Activated T-helper 17 cell treated with anti-CD3 and anti-CD28 coated beads, Interleukin-2, amount 50 U/mL, for 72 hours (primary cell): ENCODE measurements at regions not wholly inside any gene's neighbourhood (a gene's known extent, or its start where the extent isn't known, plus 50 kb on each side); places are given as distances from the start of the nearest gene placed in this dataset.

Experiments used
- ATAC-seq: fragments of 150-1000 bp; cut with Tn5 transposase; replicated peaks from 2 replicates; pipeline ENCODE4 v1.10.0; 2021; ENCODE audit warnings: mild to moderate bottlenecking, moderate library complexity
- H3K27ac Mint-ChIP-seq: one replicate; pipeline ENCODE4 v1.8.0; 2022; ENCODE audit warnings: mixed read lengths
- H3K27me3 Mint-ChIP-seq: one replicate; pipeline ENCODE4 v1.8.0; 2022; ENCODE audit warnings: mixed read lengths
- H3K36me3 Mint-ChIP-seq: one replicate; pipeline ENCODE4 v1.8.0; 2022; ENCODE audit warnings: low read depth, mild to moderate bottlenecking, mixed read lengths
- H3K4me1 Mint-ChIP-seq: one replicate; pipeline ENCODE4 v1.8.0; 2022; ENCODE audit warnings: mixed read lengths
- H3K4me3 Mint-ChIP-seq: one replicate; pipeline ENCODE4 v1.8.0; 2022; ENCODE audit warnings: mild to moderate bottlenecking, mixed read lengths
- H3K9me3 Mint-ChIP-seq: one replicate; pipeline ENCODE4 v1.8.0; 2022; ENCODE audit warnings: mixed read lengths

GRCh38 chr22:48783821-48784266, 1043.8 kb downstream of the BRD1 start:
- Mint-ChIP-seq H3K27ac (no peak overlapping the region), H3K9me3 (no peaks in the 10 kb centered on the region), H3K36me3 (no peaks in the 10 kb centered on the region), H3K4me3 (no peak overlapping the region), H3K4me1 (no peaks in the 10 kb centered on the region), H3K27me3 (no peaks in the 10 kb centered on the region)
- ATAC-seq = no peak

- Mint-ChIP-seq H3K36me3 (no peaks in the 10 kb centered on the region), H3K27ac (no peak overlapping the region), H3K4me1 (no peaks in the 10 kb centered on the region), H3K9me3 (peaks cover 2% of the 10 kb centered on the region), H3K4me3 (no peak overlapping the region), H3K27me3 (peaks cover 4% of the 10 kb centered on the region)
- ATAC-seq = no peak
Measured at GRCh38 chr22:48782811-48783511, 1044.7 kb downstream of the BRD1 start.

- H3K27me3 Mint-ChIP-seq = peaks cover 5% of the 10 kb centered on the region
- no peak for ATAC-seq
- H3K36me3 Mint-ChIP-seq = no peaks in the 10 kb centered on the region
- no peak overlapping the region for H3K27ac Mint-ChIP-seq
- no peaks in the 10 kb centered on the region for H3K4me1 Mint-ChIP-seq
- H3K4me3 Mint-ChIP-seq = no peak overlapping the region
- H3K9me3 Mint-ChIP-seq = peaks cover 3% of the 10 kb centered on the region
Measured at GRCh38 chr22:48782326-48782725, 1045.3 kb downstream of the BRD1 start.

DNA sequence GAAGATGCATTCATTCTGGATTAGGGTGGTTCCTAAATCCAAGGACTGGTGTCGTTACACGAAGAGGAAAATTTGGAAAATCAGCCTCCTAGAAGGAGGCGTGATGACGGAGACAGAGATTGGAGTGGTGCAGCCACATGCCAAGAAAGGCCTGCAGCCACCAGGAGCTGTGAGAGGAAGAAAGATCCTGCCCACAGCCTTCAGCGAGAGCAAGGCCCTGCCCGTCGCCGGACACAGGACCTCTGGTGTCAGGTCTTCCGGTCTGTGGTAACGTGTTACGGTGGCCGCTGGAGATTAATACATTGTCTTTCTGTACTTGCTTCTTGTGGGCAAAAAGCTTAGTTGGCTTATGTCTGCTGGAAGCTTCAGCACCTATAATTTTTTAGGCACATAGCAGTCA, 1045.8 kb downstream of the BRD1 start:
- Mint-ChIP-seq H3K27me3 (peaks cover 8% of the 10 kb centered on the region), H3K9me3 (peaks cover 3% of the 10 kb centered on the region), H3K27ac (no peak overlapping the region), H3K4me3 (no peak overlapping the region), H3K4me1 (no peaks in the 10 kb centered on the region), H3K36me3 (no peaks in the 10 kb centered on the region)
- ATAC-seq = no peak

GRCh38 chr22:48781391-48781790, 1046.3 kb downstream of the BRD1 start:
- H3K27ac Mint-ChIP-seq = no peak overlapping the region
- no peak overlapping the region for H3K4me3 Mint-ChIP-seq
- H3K9me3 Mint-ChIP-seq = peaks cover 5% of the 10 kb centered on the region
- no peak for ATAC-seq
- no peaks in the 10 kb centered on the region for H3K36me3 Mint-ChIP-seq
- peaks cover 8% of the 10 kb centered on the region for H3K27me3 Mint-ChIP-seq
- H3K4me1 Mint-ChIP-seq = no peaks in the 10 kb centered on the region

DNA sequence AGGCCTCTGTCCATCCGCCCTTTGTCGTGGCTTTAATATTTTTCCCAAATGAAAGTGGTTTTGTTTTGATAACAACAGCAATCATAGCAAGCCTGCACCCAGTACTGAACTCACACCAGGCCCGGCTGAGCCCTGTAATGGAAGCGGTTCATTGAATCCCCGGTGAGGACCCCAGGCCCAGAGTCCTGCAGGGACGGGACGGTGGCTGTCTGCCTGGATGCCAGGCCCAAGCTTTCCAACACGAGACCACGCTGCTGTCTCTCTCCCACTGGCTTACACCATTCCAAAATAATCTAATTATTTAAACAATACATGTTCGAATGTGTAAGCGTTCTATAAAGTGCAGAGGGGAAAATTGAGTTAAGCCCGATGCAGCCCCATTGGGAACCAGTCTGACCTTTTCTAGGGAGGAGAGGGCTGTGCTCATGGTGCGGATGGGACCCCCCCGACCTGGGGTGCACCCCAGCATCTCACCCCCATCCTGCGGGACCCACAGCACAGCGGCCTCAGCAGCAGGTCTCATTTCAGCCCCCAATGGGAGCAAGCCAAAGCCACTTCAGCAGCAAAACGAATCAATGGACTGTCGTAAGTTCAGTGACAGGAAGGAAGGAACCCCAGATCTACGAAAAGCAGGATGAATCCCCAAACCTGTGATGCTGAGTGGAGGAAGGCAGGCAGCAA, 1046.9 kb downstream of the BRD1 start:
- Mint-ChIP-seq H3K4me1 (no peaks in the 10 kb centered on the region), H3K27ac (no peak overlapping the region), H3K9me3 (peaks cover 9% of the 10 kb centered on the region), H3K27me3 (peaks cover 11% of the 10 kb centered on the region), H3K36me3 (no peaks in the 10 kb centered on the region), H3K4me3 (no peak overlapping the region)
- ATAC-seq = no peak

DNA sequence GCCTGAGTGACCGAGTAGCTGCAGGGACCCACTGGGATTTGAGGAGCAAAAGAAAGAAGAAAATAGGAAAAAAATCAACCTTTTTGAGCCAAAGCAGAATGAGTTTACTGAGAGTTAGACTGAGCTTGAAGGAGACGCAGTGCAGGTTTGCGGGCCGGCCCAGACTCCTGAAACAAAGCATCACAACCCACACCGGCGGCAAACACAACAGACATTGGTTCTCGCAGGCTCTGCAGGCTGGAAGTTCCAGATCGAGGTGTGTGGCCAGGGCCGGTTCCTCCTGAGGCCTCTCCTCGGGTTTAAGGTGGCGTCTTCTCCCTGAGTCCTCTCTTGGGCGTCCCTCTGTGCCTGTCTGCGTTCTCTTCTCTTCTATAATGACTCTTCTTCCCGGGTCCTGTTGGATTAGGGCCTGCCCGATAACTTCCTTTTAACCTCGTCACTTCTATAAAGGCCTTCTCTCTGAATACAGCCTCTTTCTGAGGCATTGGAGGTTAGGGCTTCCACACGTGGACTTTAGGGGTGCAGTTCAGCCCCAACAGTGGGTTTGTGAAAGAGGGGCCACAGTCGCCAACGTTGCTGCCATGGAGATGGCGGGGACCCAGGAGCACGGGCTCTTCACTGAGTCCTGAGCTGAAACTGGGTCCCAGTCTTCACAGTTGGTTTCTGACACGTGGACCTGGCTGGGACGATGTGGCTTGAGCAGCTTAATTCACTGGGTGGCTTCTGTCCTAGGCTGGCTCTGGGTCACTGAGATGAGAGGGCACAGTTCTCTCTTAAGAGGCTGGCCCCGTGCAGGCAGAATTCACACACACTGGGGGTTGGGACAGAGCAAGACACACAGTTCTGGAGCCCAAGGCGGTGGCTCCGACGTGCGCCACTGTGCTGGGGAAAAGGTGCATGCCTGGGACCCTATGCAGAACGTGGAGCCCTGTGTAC, 1047.7 kb downstream of the BRD1 start:
- no peak overlapping the region for H3K27ac Mint-ChIP-seq
- H3K27me3 Mint-ChIP-seq = peaks cover 14% of the 10 kb centered on the region
- no peaks in the 10 kb centered on the region for H3K36me3 Mint-ChIP-seq
- no peak overlapping the region for H3K4me3 Mint-ChIP-seq
- ATAC-seq = no peak
- no peaks in the 10 kb centered on the region for H3K4me1 Mint-ChIP-seq
- H3K9me3 Mint-ChIP-seq = peaks cover 9% of the 10 kb centered on the region

DNA sequence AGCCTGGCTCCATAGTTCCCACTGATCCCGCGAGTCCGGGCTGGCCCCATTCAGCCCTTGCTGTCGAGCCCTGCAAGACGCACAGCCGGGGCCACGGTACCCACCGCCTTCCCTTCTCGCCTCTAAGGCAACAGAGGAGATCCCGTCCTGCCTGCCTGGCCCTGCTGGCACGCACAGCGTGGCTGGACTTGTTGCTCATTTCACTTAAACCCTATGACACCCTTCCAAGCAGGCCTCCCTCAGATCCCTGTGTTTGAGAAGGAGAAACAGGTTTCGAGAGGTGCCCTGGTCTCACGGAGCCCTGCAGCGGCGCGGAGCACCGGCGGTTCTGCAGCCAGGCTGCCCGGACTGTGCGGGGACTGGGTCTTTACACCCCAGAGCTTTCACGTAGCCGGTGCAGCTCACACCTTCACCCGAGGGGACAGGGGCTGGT, 1048.4 kb downstream of the BRD1 start:
- H3K36me3 Mint-ChIP-seq = no peaks in the 10 kb centered on the region
- peaks cover 9% of the 10 kb centered on the region for H3K9me3 Mint-ChIP-seq
- ATAC-seq = no peak
- peaks cover 16% of the 10 kb centered on the region for H3K27me3 Mint-ChIP-seq
- no peaks in the 10 kb centered on the region for H3K4me1 Mint-ChIP-seq
- H3K27ac Mint-ChIP-seq = no peak overlapping the region
- no peak overlapping the region for H3K4me3 Mint-ChIP-seq

DNA sequence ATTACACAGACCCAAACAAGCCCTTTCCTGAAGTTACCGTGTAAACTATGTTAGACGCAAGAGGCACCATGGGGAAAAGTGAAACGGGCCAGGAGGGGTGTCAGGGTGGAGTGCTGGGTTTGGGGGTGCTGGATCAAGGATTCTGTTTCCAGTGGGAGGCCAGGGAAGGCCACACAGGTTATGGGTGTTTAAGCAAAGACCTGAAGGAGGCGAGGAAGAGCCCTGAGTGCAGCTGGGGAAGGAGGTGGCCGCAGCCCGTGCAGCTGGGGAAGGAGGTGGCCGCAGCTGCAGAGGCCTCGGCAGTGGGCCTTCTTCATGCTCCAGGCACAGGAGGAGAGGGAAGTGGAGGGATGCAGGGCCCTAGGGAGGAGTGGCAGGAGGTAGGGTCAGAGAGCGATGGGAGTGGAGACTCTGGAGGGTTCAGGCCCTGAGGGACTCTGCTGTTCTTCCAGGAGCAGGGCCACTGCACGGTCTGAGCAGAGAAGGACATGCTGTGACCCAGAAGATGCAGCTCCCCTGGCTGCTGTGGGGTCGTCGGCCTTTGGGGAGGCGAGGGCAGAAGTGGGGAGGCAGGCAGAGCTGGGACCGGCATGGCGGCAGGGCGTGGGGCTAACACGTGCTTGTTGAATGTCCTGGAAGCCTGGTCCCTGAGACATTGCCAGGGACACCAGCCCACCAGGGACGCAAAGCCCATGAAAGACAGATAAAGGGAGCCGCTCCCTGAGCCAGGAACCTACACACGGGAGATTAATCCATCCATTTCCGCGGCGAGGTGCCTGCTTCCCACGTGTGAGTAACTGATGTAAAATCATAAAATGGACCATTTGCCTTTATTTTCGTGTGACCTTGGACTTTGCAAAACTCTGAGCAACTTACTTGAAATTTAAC, 1049.1 kb downstream of the BRD1 start:
- Mint-ChIP-seq H3K9me3 (peaks cover 9% of the 10 kb centered on the region), H3K27me3 (peaks cover 20% of the 10 kb centered on the region), H3K36me3 (no peaks in the 10 kb centered on the region), H3K4me3 (no peak overlapping the region), H3K4me1 (no peaks in the 10 kb centered on the region), H3K27ac (no peak overlapping the region)
- ATAC-seq = no peak

DNA sequence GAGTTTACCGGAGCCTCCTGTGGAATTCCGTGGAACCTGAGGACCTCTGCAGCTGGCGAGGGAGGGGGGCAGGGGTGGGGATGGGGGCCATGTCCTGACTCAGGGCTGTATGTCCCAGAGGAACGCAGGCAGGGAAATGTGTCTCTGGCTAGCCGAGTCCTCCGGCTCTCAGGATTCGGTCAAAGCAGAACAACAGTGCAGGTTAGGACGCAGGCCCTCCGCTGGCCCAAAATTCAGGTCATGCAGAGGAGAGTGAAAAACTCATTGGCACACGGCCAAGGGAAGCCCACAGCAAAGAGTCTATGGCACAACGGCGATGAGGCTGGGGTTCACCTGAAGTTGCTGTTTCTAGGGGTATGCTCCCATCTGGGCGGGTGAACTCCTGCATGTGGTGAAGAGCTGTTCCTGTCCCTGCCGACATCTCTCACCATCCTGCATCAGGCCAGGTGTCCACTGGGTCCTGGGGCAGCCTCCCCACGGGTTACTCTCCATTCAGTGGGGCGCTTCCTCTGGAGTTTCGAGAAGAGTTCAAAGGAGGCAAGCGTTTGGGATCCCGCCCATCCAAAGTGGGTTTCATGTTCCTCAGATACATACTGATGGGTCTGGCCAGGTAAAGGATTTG, 1055.3 kb downstream of the BRD1 start:
- H3K4me1 Mint-ChIP-seq = no peaks in the 10 kb centered on the region
- H3K36me3 Mint-ChIP-seq = no peaks in the 10 kb centered on the region
- H3K9me3 Mint-ChIP-seq = peaks cover 16% of the 10 kb centered on the region
- no peak overlapping the region for H3K27ac Mint-ChIP-seq
- H3K4me3 Mint-ChIP-seq = no peak overlapping the region
- peaks cover 25% of the 10 kb centered on the region for H3K27me3 Mint-ChIP-seq
- ATAC-seq = no peak

GRCh38 chr22:48765595-48765994, 1062.1 kb downstream of the BRD1 start:
- peaks cover 5% of the 10 kb centered on the region for H3K9me3 Mint-ChIP-seq
- peaks cover 9% of the 10 kb centered on the region for H3K27me3 Mint-ChIP-seq
- no peaks in the 10 kb centered on the region for H3K36me3 Mint-ChIP-seq
- ATAC-seq = no peak
- no peaks in the 10 kb centered on the region for H3K4me1 Mint-ChIP-seq
- H3K4me3 Mint-ChIP-seq = no peak overlapping the region
- no peak overlapping the region for H3K27ac Mint-ChIP-seq

GRCh38 chr22:48761546-48761945, 1066.1 kb downstream of the BRD1 start:
- Mint-ChIP-seq H3K4me3 (no peak overlapping the region), H3K27ac (no peak overlapping the region), H3K4me1 (no peaks in the 10 kb centered on the region), H3K27me3 (peaks cover 11% of the 10 kb centered on the region), H3K36me3 (no peaks in the 10 kb centered on the region), H3K9me3 (no peaks in the 10 kb centered on the region)
- no peak for ATAC-seq

- no peak overlapping the region for H3K27ac Mint-ChIP-seq
- H3K9me3 Mint-ChIP-seq = no peaks in the 10 kb centered on the region
- ATAC-seq = no peak
- H3K4me3 Mint-ChIP-seq = no peak overlapping the region
- H3K36me3 Mint-ChIP-seq = no peaks in the 10 kb centered on the region
- H3K27me3 Mint-ChIP-seq = peaks cover 13% of the 10 kb centered on the region
- no peaks in the 10 kb centered on the region for H3K4me1 Mint-ChIP-seq
Measured at GRCh38 chr22:48760481-48761390, 1066.9 kb downstream of the BRD1 start.
